BJ (cell line): ENCODE measurements at regions not wholly inside any gene's neighbourhood (a gene's known extent, or its start where the extent isn't known, plus 50 kb on each side); places are given as distances from the start of the nearest gene placed in this dataset.
"Not testable (repeated sequence)": the region's sequence is repeated elsewhere in the genome, so short reads cannot be mapped to it uniquely, and the experiment has no call there.

Experiments used
- CTCF ChIA-PET: fragments of 350-600 bp; formaldehyde crosslinking; extraction: SDS; loops from one replicate; lab custom pipeline; 2021; ENCODE audit warnings: antibody characterized with exemption, inconsistent platforms; lab: Yijun Ruan, JAX
- POLR2A ChIA-PET: fragments of 300-600 bp; sonication (Branson Sonifier 250); formaldehyde crosslinking; extraction: SDS; loops from one replicate; lab custom pipeline; 2021; ENCODE audit warnings: antibody characterized with exemption; lab: Charles Lee
- DNase-seq: peaks from one replicate; pipeline ENCODE4 v3.0.0-alpha.2; 2011; ENCODE audit warnings: low read depth
- H3K27me3 ChIP-seq: 2 replicates; pipeline ENCODE4 v1.6.0; 2011; ENCODE audit warnings: low read length; ENCODE audit not compliant: control insufficient read depth, insufficient read depth
- H3K36me3 ChIP-seq: 2 replicates; pipeline ENCODE4 v1.5.1; 2011; ENCODE audit warnings: low read length; ENCODE audit not compliant: control insufficient read depth, insufficient read depth
- H3K4me3 ChIP-seq: 2 replicates; pipeline ENCODE4 v1.5.1; 2011; ENCODE audit warnings: low read depth, mild to moderate bottlenecking, control low read depth, low read length
- TF ChIP-seq, protein P1 (sequence below): IDR thresholded peaks from 2 replicates; pipeline ENCODE4 v1.5.1; 2011; ENCODE audit warnings: low read depth, mild to moderate bottlenecking, control low read depth, inconsistent platforms, low read length, moderate library complexity; ENCODE audit not compliant: insufficient read depth

DNA sequence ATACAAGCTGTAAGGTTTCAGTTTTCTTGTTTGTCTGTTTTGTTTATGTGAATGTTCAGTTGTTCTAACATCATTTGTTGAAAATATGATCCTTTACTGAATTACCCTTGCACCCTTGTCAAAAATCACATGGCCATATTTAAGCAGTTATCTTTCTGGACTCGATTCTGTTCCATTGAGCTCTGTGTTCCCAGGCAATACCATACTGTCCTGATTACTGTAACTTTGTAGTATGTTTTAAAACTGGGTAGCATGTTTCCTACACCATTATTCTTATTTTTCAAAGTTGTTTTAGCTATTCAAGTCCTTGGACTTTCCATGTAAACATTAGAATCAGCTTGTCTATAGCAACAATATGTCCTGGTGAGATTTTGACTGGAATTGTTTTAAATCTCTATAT, 66.7 kb upstream of the PRSS3 start:
- DNase-seq = no peak
- H3K36me3 ChIP-seq = no peaks in the 10 kb centered on the region
- ChIA-PET POLR2A (no interaction called here), CTCF (interaction anchor here (0.7 to 1.9 kb wide), 4 partner anchors 9 to 488 kb away, joined by 3 to 9 read pairs (median 7); no protein-coding TSS in a partner anchor)
- TF ChIP-seq, protein P1, sequence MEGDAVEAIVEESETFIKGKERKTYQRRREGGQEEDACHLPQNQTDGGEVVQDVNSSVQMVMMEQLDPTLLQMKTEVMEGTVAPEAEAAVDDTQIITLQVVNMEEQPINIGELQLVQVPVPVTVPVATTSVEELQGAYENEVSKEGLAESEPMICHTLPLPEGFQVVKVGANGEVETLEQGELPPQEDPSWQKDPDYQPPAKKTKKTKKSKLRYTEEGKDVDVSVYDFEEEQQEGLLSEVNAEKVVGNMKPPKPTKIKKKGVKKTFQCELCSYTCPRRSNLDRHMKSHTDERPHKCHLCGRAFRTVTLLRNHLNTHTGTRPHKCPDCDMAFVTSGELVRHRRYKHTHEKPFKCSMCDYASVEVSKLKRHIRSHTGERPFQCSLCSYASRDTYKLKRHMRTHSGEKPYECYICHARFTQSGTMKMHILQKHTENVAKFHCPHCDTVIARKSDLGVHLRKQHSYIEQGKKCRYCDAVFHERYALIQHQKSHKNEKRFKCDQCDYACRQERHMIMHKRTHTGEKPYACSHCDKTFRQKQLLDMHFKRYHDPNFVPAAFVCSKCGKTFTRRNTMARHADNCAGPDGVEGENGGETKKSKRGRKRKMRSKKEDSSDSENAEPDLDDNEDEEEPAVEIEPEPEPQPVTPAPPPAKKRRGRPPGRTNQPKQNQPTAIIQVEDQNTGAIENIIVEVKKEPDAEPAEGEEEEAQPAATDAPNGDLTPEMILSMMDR = no peak
- H3K27me3 ChIP-seq = 0 out of 2 replicates have a peak, but pooled peaks cover 2% of the 10 kb centered on the region
- H3K4me3 ChIP-seq = no peak overlapping the region

DNA sequence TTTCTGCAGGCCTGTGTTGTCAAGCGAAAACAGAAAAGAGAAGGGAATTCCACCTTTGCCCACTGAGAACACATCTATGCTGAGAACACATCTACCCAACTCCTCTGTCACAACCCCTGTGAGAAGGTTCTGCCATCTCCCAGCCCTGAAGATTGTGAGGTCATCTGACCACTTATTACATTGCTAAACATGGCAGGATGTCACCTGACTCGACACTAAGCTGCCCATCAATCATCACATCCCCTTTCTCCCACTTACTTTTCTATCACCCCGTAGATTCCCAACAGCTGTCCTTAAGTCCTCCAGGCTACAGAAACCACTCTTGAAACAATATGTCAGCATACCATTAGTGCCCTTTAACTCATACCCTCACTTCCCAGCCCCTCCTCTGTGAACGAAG, 64.2 kb upstream of the PRSS3 start:
- DNase-seq = no peak
- Histone ChIP-seq H3K36me3 (no peaks in the 10 kb centered on the region), H3K4me3 (no peak overlapping the region), H3K27me3 (peaks cover 2% of the 10 kb centered on the region; the same call in 1 of the 2 replicates)
- TF ChIP-seq, protein P1 = no peak
- CTCF ChIA-PET = interaction anchor here (0.8 to 2.8 kb wide), 6 partner anchors 9 to 265 kb away, joined by 3 to 14 read pairs (median 8); no protein-coding TSS in a partner anchor
- POLR2A ChIA-PET = no interaction called here

DNA sequence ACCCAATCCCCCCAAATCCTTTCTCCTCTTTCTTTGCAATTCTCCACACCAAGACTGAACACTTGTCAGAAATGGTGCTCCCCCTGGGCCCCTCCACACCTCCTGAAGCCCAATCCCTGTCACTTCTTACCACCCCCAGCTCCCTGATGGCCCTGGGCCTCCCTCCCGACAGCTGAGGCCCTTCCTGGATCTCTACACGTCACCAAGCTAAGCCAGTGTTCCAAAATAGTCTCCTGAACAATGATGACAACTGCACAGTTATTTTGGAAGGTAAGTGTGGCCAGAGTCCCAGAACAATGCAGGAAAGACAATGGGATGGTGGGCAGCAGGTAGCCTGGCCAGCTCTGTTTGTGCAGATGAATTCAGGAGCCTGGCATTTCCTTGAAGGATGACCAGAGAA, 63.7 kb upstream of the PRSS3 start:
- no peak for DNase-seq
- Histone ChIP-seq H3K36me3 (no peaks in the 10 kb centered on the region), H3K27me3 (peaks cover 2% of the 10 kb centered on the region; the same call in 1 of the 2 replicates), H3K4me3 (no peak overlapping the region)
- TF ChIP-seq, protein P1 = no peak
- ChIA-PET CTCF (interaction anchor here (0.8 to 2.8 kb wide), 5 partner anchors 9 to 265 kb away, joined by 3 to 14 read pairs (median 11); no protein-coding TSS in a partner anchor), POLR2A (no interaction called here)

DNA sequence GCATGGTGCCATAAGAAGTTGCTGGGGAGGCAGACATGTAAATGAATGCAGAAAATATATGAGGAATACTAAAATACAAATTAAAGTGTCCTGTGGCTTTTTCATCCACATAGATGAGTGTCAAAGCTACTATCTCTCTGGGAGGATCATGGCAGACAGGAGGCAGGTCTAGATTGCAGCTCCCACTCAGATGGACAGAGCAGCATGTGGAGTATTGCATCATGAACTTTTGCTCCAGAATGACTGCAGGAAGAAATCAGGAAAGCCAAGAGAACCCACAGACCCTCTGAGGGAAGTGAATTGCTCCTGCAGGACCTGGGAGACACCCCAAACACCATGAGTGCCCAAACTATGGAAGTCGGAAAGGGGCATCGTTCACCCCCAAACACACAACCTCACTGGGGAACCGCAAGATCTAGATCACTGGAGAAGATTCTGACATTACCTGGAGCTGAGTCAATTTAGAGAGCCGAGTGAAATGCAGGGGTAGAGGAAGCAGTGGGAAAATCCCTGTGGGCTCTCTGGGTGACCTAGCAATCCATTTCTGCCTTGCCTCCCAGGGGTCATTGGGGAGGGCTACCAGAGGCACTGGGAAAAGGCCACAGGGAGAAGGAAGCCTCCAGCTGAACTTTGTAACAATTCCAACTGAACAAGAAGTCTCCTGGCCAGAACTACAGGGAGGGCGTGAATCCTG, 61.0 kb upstream of the PRSS3 start:
- POLR2A ChIA-PET, H3K4me3 ChIP-seq, H3K27me3 ChIP-seq, H3K36me3 ChIP-seq, DNase-seq: not testable (repeated sequence)
- CTCF ChIA-PET = interaction anchor here (1.3 to 2.0 kb wide), 3 partner anchors 11 to 44 kb away, joined by 4 to 7 read pairs (median 5); no protein-coding TSS in a partner anchor

DNA sequence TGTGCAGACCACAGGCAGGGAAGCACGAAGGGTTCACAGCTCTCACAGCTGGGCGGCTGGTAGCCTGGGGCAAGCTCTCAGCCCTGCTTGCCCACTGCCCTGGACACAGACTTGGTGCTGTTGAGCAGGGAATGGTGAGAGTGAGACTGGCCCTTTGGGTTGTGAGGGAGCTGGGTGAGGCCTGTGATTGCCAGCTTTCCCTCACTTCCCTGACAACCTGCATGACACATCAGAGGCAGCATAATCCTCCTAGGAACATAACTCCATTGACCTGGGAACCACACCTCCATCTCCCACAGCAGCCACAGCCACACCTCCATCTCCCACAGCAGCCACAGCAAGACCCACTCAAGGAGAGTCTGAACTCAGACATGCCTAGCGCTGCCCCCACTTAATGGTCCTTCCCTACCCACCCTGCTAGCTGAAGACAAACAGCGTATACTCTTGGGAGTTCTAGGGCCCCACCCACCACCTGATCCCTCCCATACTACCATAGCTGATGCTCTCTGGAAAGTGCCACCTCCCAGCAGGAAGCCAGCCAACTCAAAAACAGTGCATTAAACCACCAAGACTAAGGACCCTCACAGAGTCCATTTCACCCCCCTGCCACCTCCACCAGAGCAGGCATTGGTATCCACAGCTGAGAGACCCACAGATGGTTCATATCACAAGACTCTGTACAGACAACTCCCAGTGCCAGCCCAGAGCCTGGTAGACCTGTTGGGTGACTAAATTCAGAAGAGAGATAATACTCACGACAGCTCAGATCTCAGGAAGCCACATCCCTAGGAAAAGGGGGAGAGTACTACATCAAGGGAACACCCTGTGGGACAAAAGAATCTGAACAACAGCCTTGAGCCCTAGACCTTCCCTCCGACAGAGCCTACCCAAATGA, 60.2 kb upstream of the PRSS3 start:
- CTCF ChIA-PET = interaction anchor here (1.3 to 2.0 kb wide), 3 partner anchors 12 to 43 kb away, joined by 4 to 7 read pairs (median 5); no protein-coding TSS in a partner anchor
- H3K27me3 ChIP-seq, POLR2A ChIA-PET, H3K36me3 ChIP-seq, DNase-seq, H3K4me3 ChIP-seq: not testable (repeated sequence)
